Head of caudate nucleus (tissue), 42 donors: ENCODE measurements at regions not wholly inside any gene's neighbourhood (a gene's known extent, or its start where the extent isn't known, plus 50 kb on each side); places are given as distances from the start of the nearest gene placed in this dataset.
"Not testable (repeated sequence)": the region's sequence is repeated elsewhere in the genome, so short reads cannot be mapped to it uniquely, and the experiment has no call there.

Source experiments
- DNase-seq, 42 donors: peaks; one replicate each; pipeline versions ENCODE4 v3.0.0 to v3.0.0-alpha.2; 2020 to 2021; ENCODE audit warnings: mixed read lengths in 7 of 42
- intact Hi-C: fragments of 100-400 bp; cut with DNase I; formaldehyde crosslinking; loops from one replicate; pipeline ENCODE4 v1.15.0; 2022

DNA sequence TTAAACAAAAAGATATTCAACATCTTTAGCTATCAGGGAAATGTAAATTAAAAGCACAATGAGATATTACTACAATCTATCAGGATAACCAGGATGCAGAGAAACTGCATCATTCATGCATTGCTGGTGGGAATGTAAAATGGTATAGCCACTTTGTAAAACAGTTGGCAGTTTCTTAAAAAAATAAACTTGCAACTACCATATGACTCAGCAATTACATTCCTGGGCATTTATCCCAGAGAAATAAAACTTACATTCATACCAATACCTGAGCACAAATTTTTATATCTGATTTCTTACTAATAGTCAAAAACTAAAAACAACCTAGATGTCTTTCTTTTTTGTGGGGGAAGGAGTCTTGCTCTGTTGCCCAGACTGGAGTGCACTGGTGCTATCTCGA is 190.3 kb upstream of the TAB2 start:
- DNase-seq = no peak
- intact Hi-C loops = no loop called here

GRCh38 chr6:149128489-149129145 is 188.9 kb upstream of the TAB2 start:
- DNase-seq = no peak
- intact Hi-C loops = no loop called here

GRCh38 chr6:149129371-149130077 is 188.0 kb upstream of the TAB2 start:
- DNase-seq = no peak
- intact Hi-C loops = no loop called here

DNA sequence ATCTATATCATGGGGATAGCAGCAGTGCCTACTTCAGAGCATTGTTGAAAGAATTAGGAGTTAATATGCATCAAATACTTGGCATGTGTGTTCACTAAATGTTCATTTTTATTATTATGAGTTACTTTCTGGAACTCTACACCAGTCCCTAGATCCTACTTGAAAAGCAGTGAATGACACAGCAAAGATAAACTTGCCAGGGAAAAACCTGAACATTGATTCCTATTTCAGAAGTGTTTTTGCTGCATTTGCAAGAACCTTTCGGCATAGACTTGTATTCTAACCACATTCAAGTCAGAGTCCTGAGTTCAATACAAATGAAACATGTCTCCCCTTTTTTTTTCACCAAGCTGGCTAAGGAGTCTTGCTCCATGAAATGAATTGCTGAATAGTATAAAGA is 187.4 kb upstream of the TAB2 start:
- no peak for DNase-seq
- intact Hi-C loops = no loop called here

GRCh38 chr6:149130508-149130907 is 187.0 kb upstream of the TAB2 start:
- no peak for DNase-seq
- intact Hi-C loops = no loop called here

- intact Hi-C loops = no loop called here
- no peak for DNase-seq
These were observed 185.6 kb upstream of the TAB2 start for GRCh38 chr6:149131891-149132290.

- no peak for DNase-seq
- intact Hi-C loops = no loop called here
These were observed 185.2 kb upstream of the TAB2 start for GRCh38 chr6:149132336-149132735.

GRCh38 chr6:149134511-149134933 is 183.0 kb upstream of the TAB2 start:
- DNase-seq = no peak
- intact Hi-C loops = no loop called here

DNA sequence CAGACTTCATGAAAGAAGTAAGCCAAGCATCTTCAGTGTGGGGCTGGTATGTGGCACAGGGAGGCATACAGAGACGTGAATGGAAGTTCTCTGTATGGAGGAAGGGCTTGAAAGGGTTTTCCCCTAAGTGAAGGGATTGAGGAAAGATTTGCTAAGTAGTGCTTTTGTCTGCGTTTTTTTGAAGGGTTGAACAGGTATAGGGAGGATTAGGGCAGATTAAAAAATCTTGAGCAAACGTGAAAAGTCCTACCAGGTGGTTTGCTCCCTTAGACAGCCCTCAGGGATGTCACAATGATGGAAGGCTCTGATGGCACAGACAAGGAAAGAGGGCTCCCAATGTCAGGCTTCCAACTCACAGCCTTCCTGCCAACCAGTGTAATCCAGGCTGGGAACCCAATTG is 181.7 kb upstream of the TAB2 start:
- no peak for DNase-seq
- intact Hi-C loops = no loop called here

DNA sequence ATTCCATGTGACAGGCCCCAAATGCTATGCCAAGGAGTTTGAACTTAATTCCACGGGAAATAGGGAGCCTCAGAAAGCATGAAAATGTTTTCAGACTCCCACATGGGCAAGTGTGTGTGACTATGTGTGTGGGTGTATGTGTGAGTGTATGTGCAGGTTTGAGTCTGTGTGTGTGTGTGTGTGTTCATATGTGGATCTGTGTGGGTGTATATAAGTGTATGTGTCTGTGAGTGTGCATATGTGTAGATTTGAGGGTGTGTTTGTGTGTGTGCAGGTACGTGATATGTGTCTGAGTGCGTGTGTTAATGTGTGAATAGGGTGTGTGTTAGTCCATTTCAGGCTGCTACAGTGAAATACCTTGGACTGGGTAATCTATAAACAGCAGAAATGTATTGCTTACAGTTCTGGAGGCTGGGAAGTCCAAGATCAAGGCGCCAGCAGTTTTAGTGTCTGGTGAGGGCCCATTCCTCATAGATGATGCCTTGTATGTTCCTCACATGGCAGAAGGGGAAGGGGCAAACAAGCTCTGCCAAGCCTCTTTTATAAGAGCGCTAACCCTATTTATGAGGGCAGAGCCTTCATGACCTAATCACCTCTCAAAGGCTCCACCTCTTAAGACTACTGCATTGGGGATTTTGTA is 181.1 kb upstream of the TAB2 start:
- intact Hi-C loops = no loop called here
- no peak for DNase-seq

DNA sequence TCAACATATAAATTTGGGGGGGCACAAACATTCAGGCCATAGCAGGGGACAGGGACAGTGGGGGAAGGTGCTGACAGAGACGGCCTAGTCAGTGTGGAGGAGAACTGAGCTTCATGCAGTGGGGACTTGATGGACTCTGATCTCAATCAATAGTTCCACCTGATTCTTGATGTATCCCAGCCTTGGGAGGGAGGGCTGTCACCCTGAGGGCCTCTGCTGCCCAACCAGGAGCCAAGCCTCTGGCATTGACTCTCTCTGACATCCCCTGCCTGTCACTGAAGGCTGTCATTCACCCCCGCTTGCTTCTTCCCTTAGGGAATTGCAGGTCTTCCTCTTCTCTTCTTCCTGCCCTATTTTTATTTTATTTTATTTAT is 180.6 kb upstream of the TAB2 start:
- no peak for DNase-seq
- intact Hi-C loops = no loop called here

DNA sequence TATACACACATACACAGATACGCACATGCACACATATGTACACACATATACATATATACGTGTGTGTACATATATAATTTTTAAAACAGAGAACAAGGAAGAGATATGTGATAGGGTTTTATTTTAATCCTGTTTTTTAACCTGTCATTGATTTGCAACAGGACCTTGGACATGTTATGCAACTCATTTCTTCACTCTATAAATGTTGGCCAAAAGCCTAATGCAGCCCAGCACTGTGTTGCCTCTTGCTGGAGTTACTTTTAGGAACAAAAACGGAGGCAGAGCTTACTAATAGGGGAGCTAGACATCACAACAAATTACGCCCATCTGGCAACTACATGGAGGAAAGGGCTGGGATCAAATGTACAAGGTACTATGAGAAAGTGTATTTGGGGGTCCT is 179.9 kb upstream of the TAB2 start:
- no peak for DNase-seq
- intact Hi-C loops = no loop called here

GRCh38 chr6:149138089-149138488 is 179.4 kb upstream of the TAB2 start:
- intact Hi-C loops = no loop called here
- DNase-seq = no peak

GRCh38 chr6:149138699-149139294 is 178.7 kb upstream of the TAB2 start:
- intact Hi-C loops = no loop called here
- DNase-seq = no peak

- intact Hi-C loops = no loop called here
These were observed 177.8 kb upstream of the TAB2 start for GRCh38 chr6:149139782-149140136.

DNA sequence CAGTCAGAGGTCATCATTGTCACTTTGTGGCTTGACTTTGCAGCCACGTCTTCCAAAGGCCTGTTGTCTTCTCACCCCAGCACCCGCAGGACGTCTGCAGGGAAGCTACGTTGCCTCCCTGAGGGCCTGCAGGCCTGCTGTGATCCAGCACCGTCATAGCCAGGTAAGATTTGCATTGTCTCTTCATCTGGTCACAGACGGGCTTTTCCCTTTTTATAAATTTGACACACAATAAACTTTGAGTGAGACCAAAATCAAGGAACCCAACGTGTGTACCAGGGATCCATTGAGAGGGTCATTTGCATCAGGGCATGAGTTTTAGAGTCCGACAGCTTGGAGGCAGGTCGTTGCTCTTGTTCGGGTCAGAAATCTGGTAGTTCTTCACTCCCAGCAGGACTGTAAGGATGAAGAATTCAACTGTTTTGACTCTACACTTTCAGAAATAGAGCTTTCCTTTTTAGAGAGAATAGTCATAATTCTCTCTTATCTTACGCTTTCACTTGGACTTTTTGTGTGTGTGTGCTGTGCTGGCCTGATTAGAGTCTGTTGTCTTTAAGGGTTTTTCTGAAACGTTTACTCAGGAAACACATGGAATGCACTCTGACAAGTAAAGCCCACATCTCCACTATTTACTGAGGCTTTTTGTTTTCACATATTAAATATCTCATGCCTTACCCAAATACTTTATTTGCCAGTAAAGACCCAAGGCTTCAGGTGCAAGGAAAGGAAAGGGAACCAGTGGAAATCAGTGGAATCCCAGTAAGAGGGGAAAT is 177.2 kb upstream of the TAB2 start:
- DNase-seq = no peak
- intact Hi-C loops = no loop called here

More at GRCh38 chr6:149139782-149140136, 177.8 kb upstream of the TAB2 start:
- no peak for DNase-seq

- intact Hi-C loops = no loop called here
- no peak for DNase-seq
These were observed 176.6 kb upstream of the TAB2 start for GRCh38 chr6:149140910-149141290.

GRCh38 chr6:149142924-149143429 is 174.5 kb upstream of the TAB2 start:
- DNase-seq = no peak
- intact Hi-C loops = no loop called here

DNA sequence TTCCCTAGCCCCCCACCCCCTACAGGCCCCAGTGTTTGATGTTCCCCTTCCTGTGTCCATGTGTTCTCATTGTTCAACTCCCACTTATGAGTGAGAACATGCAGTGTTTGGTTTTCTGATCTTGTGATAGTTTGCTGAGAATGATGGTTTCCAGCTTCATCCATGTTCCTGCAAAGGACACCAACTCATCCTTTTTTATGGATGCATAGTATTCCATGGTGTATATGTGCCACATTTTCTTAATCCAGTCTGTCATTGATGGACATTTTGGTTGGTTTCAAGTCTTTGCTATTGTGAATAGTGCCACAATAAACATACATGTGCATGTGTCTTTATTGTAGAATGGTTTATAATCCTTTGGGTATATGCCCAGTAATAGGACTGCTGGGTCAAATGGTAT is 171.7 kb upstream of the TAB2 start:
- intact Hi-C loops, DNase-seq: not testable (repeated sequence)
